Karpas-422 (cell line): ENCODE measurements at regions not wholly inside any gene's neighbourhood (a gene's known extent, or its start where the extent isn't known, plus 50 kb on each side); places are given as distances from the start of the nearest gene placed in this dataset.
A peak's percentile ranks its signal among the peaks of the same experiment; 100 is the strongest.

ENCODE experiments used
- DNase-seq: peaks from one replicate; pipeline ENCODE4 v3.0.0-alpha.2; 2015
- H2AFZ ChIP-seq: fragments of 200-600 bp; sonication (generic); 2 replicates; pipeline ENCODE4 v1.6.1; 2014; ENCODE audit warnings: antibody characterized with exemption, low read length, mixed read lengths
- H3K27ac ChIP-seq: fragments of 200-600 bp; sonication (generic); 2 replicates; pipeline ENCODE4 v1.5.1; 2014; ENCODE audit warnings: mild to moderate bottlenecking, low read length, moderate library complexity
- H3K27me3 ChIP-seq: fragments of 200-600 bp; sonication (generic); 2 replicates; pipeline ENCODE4 v1.6.1; 2014; ENCODE audit warnings: low read length, mixed read lengths
- H3K36me3 ChIP-seq: fragments of 200-600 bp; sonication (generic); 2 replicates; pipeline ENCODE4 v1.6.1; 2014; ENCODE audit warnings: low read length, mixed read lengths; ENCODE audit not compliant: insufficient read depth
- H3K4me1 ChIP-seq: fragments of 200-600 bp; sonication (generic); 2 replicates; pipeline ENCODE4 v1.6.1; 2014; ENCODE audit warnings: mild to moderate bottlenecking, low read length, mixed read lengths
- H3K4me2 ChIP-seq: fragments of 200-600 bp; sonication (generic); 2 replicates; pipeline ENCODE4 v1.6.1; 2014; ENCODE audit warnings: low read length, low read depth, mild to moderate bottlenecking; ENCODE audit not compliant: poor library complexity, severe bottlenecking
- H3K4me3 ChIP-seq: fragments of 200-600 bp; sonication (generic); 2 replicates; pipeline ENCODE4 v1.5.1; 2014; ENCODE audit warnings: mild to moderate bottlenecking, antibody characterized with exemption, low read length, mixed read lengths
- H3K79me2 ChIP-seq: fragments of 200-600 bp; sonication (generic); 2 replicates; pipeline ENCODE4 v1.6.1; 2014; ENCODE audit warnings: mild to moderate bottlenecking, low read length, mixed read lengths
- H3K9ac ChIP-seq: fragments of 200-600 bp; sonication (generic); 2 replicates; pipeline ENCODE4 v1.6.0; 2014; ENCODE audit warnings: low read length
- H3K9me2 ChIP-seq: fragments of 200-600 bp; sonication (generic), shearing (Covaris generic); replicated peaks from 2 replicates; pipeline ENCODE4 v1.6.0; 2014; ENCODE audit warnings: mild to moderate bottlenecking, low read length, moderate library complexity; ENCODE audit not compliant: insufficient read depth
- H3K9me3 ChIP-seq: fragments of 300-700, 200-600 bp; sonication (generic); 2 replicates; pipeline ENCODE4 v1.6.1; 2014; ENCODE audit warnings: low read length, mixed read lengths
- H4K20me1 ChIP-seq: fragments of 200-600 bp; sonication (generic); 2 replicates; pipeline ENCODE4 v1.6.1; 2014; ENCODE audit warnings: mild to moderate bottlenecking, antibody characterized with exemption, low read length, low read depth; ENCODE audit not compliant: insufficient read depth

DNA sequence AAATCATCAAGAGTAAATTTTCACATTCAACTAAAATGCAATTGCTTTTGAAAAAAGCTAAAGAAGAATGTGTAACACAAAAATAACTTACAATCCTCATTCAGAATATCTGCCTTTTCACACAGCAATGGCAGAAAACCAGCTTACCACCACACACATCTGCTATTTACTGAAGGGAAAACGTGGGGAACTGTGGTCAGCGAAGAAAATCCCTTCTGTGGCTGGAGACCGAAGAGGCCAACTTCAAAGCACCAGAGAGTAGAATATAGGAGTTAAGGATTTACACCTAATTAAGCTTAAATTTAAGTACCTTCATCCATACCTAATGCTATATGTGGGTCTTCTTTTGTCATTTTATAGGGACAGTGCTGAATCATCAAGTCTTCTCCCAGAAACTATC, 339.6 kb downstream of the DEPDC1B start:
- H3K9ac ChIP-seq = no peak overlapping the region
- H3K27me3 ChIP-seq = no peaks in the 10 kb centered on the region
- DNase-seq = no peak
- no peak overlapping the region for H3K27ac ChIP-seq
- H3K9me3 ChIP-seq = no peaks in the 10 kb centered on the region
- no peaks in the 10 kb centered on the region for H3K79me2 ChIP-seq
- no peaks in the 10 kb centered on the region for H3K36me3 ChIP-seq
- peaks cover 5% of the 10 kb centered on the region for H3K4me1 ChIP-seq
- H3K9me2 ChIP-seq = no peaks in the 10 kb centered on the region
- H4K20me1 ChIP-seq = peaks cover 28% of the 10 kb centered on the region
- H3K4me3 ChIP-seq = no peak overlapping the region
- no peak overlapping the region for H3K4me2 ChIP-seq
- no peak overlapping the region for H2AFZ ChIP-seq

- Histone ChIP-seq H4K20me1 (peaks cover 32% of the 10 kb centered on the region), H3K79me2 (no peaks in the 10 kb centered on the region), H3K27ac (no peak overlapping the region), H2AFZ (no peak overlapping the region), H3K4me2 (no peak overlapping the region), H3K9ac (no peak overlapping the region), H3K4me1 (no peaks in the 10 kb centered on the region), H3K9me3 (no peaks in the 10 kb centered on the region), H3K36me3 (no peaks in the 10 kb centered on the region), H3K4me3 (no peak overlapping the region), H3K9me2 (no peaks in the 10 kb centered on the region), H3K27me3 (no peaks in the 10 kb centered on the region)
- DNase-seq = no peak
These were observed 342.7 kb downstream of the DEPDC1B start for GRCh38 chr5:60357302-60357701.

DNA sequence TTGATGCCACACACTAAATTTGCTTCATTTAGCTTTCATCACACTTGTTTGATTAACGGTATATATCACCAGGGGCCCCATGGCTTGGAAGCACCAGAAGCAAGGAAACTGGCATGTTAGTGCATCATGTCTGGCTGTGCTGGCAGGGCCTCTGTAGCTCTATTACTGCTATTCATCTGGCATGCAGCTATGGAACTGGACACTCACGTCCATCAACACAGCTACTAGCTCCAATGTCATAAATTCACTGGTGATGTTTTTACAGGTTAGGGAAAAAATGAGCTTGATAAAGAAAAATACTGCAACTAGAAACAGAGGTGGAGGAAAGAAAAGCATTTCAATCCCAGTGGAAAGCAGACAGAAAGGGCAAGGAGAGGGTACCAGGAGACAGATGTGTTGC, 343.2 kb downstream of the DEPDC1B start:
- Histone ChIP-seq H3K4me1 (no peaks in the 10 kb centered on the region), H4K20me1 (peaks cover 28% of the 10 kb centered on the region), H2AFZ (no peak overlapping the region), H3K4me2 (no peak overlapping the region), H3K79me2 (no peaks in the 10 kb centered on the region), H3K9me2 (no peaks in the 10 kb centered on the region), H3K36me3 (no peaks in the 10 kb centered on the region), H3K9ac (no peak overlapping the region), H3K27ac (no peak overlapping the region), H3K4me3 (no peak overlapping the region), H3K9me3 (no peaks in the 10 kb centered on the region), H3K27me3 (no peaks in the 10 kb centered on the region)
- no peak for DNase-seq

GRCh38 chr5:60355181-60355580, 344.8 kb downstream of the DEPDC1B start:
- H3K4me2 ChIP-seq = no peak overlapping the region
- H3K36me3 ChIP-seq = no peaks in the 10 kb centered on the region
- DNase-seq = no peak
- no peak overlapping the region for H3K27ac ChIP-seq
- no peak overlapping the region for H2AFZ ChIP-seq
- no peaks in the 10 kb centered on the region for H3K9me2 ChIP-seq
- H4K20me1 ChIP-seq = peaks cover 17% of the 10 kb centered on the region
- H3K9ac ChIP-seq = no peak overlapping the region
- H3K79me2 ChIP-seq = no peaks in the 10 kb centered on the region
- H3K4me3 ChIP-seq = no peak overlapping the region
- H3K4me1 ChIP-seq = no peaks in the 10 kb centered on the region
- H3K9me3 ChIP-seq = no peaks in the 10 kb centered on the region
- H3K27me3 ChIP-seq = no peaks in the 10 kb centered on the region

- Histone ChIP-seq H3K9ac (no peak overlapping the region), H3K79me2 (no peaks in the 10 kb centered on the region), H3K36me3 (no peaks in the 10 kb centered on the region), H3K4me1 (no peaks in the 10 kb centered on the region), H3K27me3 (no peaks in the 10 kb centered on the region), H3K27ac (no peak overlapping the region), H3K4me3 (no peak overlapping the region), H2AFZ (no peak overlapping the region), H3K9me3 (no peaks in the 10 kb centered on the region), H4K20me1 (peaks cover 12% of the 10 kb centered on the region; the same call in 1 of the 2 replicates), H3K4me2 (no peak overlapping the region), H3K9me2 (no peaks in the 10 kb centered on the region)
- DNase-seq = no peak
These were observed 345.7 kb downstream of the DEPDC1B start for GRCh38 chr5:60354311-60354710.

DNA sequence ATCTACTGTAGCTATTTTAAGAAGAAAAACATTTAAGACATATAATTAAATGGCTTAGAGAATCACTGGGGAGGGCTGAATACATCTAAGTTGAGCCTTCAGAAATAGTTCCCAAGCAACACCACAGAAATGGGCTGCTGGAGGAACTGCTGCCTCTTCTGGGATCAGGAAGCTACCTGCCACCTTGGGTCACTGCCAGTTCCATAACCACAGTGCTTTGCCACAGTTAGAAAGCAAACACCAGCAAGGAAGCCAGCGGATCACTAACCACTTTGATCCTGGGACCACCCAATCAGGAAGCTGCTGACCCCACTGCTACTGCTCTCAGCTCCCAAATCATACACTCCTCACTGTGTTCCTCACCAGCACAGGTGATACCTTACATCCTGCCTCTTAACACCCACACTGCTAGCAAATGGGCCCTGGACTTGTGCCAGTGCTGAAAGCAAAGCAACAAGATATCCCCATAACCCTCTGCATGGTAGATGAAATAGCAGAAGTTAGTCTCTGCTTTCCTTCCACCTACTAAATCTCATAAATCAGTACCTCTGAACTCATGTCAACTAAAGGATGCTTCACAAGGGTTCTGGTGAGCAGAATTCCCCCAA, 346.9 kb downstream of the DEPDC1B start:
- peak; percentile 45 for DNase-seq
- Histone ChIP-seq H3K27ac (no peak overlapping the region), H3K9ac (no peak overlapping the region)

DNA sequence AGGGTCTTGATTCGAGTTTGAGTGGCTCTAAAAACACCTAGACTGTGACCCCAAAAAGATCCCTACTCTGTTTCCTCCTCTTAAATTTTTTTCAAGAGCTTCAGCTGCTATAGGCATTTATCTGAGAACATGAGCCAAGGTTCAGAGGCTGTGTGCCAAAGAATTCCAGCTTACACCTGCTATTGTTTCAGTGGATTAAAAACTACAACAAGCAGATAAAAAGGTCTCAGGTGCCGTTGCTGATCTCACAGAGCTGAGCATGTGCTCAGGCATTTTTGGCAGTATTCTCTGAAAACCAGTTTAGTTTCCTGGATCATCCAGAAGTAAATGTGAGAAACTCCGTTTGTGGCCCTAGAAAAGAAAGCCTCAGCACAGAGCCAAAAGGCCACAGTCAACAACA, 349.2 kb downstream of the DEPDC1B start:
- Histone ChIP-seq H2AFZ (no peak overlapping the region), H3K27me3 (no peaks in the 10 kb centered on the region), H3K36me3 (no peaks in the 10 kb centered on the region), H3K27ac (no peak overlapping the region), H3K9ac (no peak overlapping the region), H4K20me1 (peaks cover 14% of the 10 kb centered on the region), H3K4me1 (no peaks in the 10 kb centered on the region), H3K4me2 (no peak overlapping the region), H3K4me3 (no peak overlapping the region), H3K9me2 (no peaks in the 10 kb centered on the region), H3K9me3 (no peaks in the 10 kb centered on the region), H3K79me2 (no peaks in the 10 kb centered on the region)
- DNase-seq = no peak

More for the DNA sequence above, 346.9 kb downstream of the DEPDC1B start:
- Histone ChIP-seq H2AFZ (no peak overlapping the region), H3K36me3 (no peaks in the 10 kb centered on the region), H3K9me3 (no peaks in the 10 kb centered on the region), H3K79me2 (no peaks in the 10 kb centered on the region), H3K4me2 (no peak overlapping the region), H3K4me3 (no peak overlapping the region), H3K9me2 (no peaks in the 10 kb centered on the region), H4K20me1 (peaks cover 12% of the 10 kb centered on the region; the same call in 1 of the 2 replicates), H3K27me3 (no peaks in the 10 kb centered on the region), H3K4me1 (no peaks in the 10 kb centered on the region)

- no peak overlapping the region for H3K9ac ChIP-seq
- DNase-seq = no peak
- H3K9me2 ChIP-seq = no peaks in the 10 kb centered on the region
- no peaks in the 10 kb centered on the region for H3K9me3 ChIP-seq
- H2AFZ ChIP-seq = no peak overlapping the region
- H3K79me2 ChIP-seq = no peaks in the 10 kb centered on the region
- no peak overlapping the region for H3K4me2 ChIP-seq
- H3K4me3 ChIP-seq = no peak overlapping the region
- peaks cover 10% of the 10 kb centered on the region for H4K20me1 ChIP-seq
- H3K27me3 ChIP-seq = no peaks in the 10 kb centered on the region
- no peaks in the 10 kb centered on the region for H3K4me1 ChIP-seq
- no peak overlapping the region for H3K27ac ChIP-seq
- H3K36me3 ChIP-seq = no peaks in the 10 kb centered on the region
These were observed 350.0 kb downstream of the DEPDC1B start for GRCh38 chr5:60349891-60350415.
